Endothelial cell of umbilical vein (primary cell): ENCODE measurements at regions not wholly inside any gene's neighbourhood (a gene's known extent, or its start where the extent isn't known, plus 50 kb on each side); places are given as distances from the start of the nearest gene placed in this dataset.
A peak's percentile ranks its signal among the peaks of the same experiment; 100 is the strongest.

Source experiments
- BruUV-seq: library from RNA; stranded (reverse); fragments of 400-500 nt; replicated peaks from 2 replicates; lab custom pipeline; 2021; lab: Mats Ljungman, UMichigan
- CTCF ChIA-PET: fragments of 300-600, 350-600 bp; sonication (Branson Sonifier 250); formaldehyde crosslinking; loops from one replicate; lab custom pipeline; 2021; ENCODE audit warnings: antibody characterized with exemption, inconsistent platforms; lab: Charles Lee
- POLR2A ChIA-PET: fragments of 300-600, 350-600 bp; sonication (Branson Sonifier 250); formaldehyde crosslinking; loops from one replicate; lab custom pipeline; 2021; ENCODE audit warnings: antibody characterized with exemption, inconsistent platforms; lab: Charles Lee
- DNase-seq: peaks from one replicate; pipeline ENCODE4 v3.0.0-alpha.2; 2011; ENCODE audit warnings: low read depth, low spot score
- FAIRE-seq: peaks from 2 replicates; lab custom pipeline; 2011; peaks lifted over from hg19 to GRCh38; lab: Jason Lieb, UNC
- H2AFZ ChIP-seq: 2 replicates; pipeline ENCODE4 v1.6.0; 2012; ENCODE audit warnings: low read depth, low read length, control low read depth, inconsistent platforms
- H3K27ac ChIP-seq: 2 replicates; pipeline ENCODE4 v1.5.1; 2011; ENCODE audit warnings: low read depth, mild to moderate bottlenecking, control low read depth, low read length, moderate library complexity; ENCODE audit not compliant: insufficient read depth
- H3K27me3 ChIP-seq, 2 experiments: 2 replicates each; pipeline versions ENCODE4 v1.6.0 to v1.6.1; 2011; ENCODE audit warnings: low read length in 2 of 2, mixed read lengths in 1 of 2; ENCODE audit not compliant: control insufficient read depth in 2 of 2, insufficient read depth in 2 of 2
- H3K36me3 ChIP-seq, 2 experiments: 2 replicates in 1 of 2; 3 replicates in 1 of 2; pipeline ENCODE4 v1.5.1; 2011; ENCODE audit warnings: low read length in 2 of 2, mild to moderate bottlenecking in 1 of 2, moderate library complexity in 1 of 2; ENCODE audit not compliant: control insufficient read depth in 2 of 2, insufficient read depth in 2 of 2; ENCODE audit errors: extremely low read depth in 1 of 2
- H3K4me1 ChIP-seq: 3 replicates; pipeline ENCODE4 v1.5.1; 2011; ENCODE audit warnings: mild to moderate bottlenecking, low read length; ENCODE audit not compliant: control insufficient read depth, insufficient read depth; ENCODE audit errors: extremely low read depth
- H3K4me2 ChIP-seq: 2 replicates; pipeline ENCODE4 v1.6.1; 2011; ENCODE audit warnings: low read length, control low read depth, mixed read lengths; ENCODE audit not compliant: insufficient read depth
- H3K4me3 ChIP-seq, 3 experiments: fragments of 200-600 bp in 1 of 3; sonication (generic), shearing (Covaris generic) in 1 of 3; replicated peaks in 1 of 3; 2 replicates each; pipeline ENCODE4 v1.5.1; 2011 to 2016; ENCODE audit warnings: control low read depth in 3 of 3, low read length in 3 of 3, mild to moderate bottlenecking in 2 of 3, inconsistent platforms in 1 of 3, low read depth in 1 of 3, moderate library complexity in 1 of 3; ENCODE audit not compliant: insufficient read depth in 1 of 3
- H3K79me2 ChIP-seq: 2 replicates; pipeline ENCODE4 v1.6.0; 2012; ENCODE audit warnings: low read length, inconsistent platforms; ENCODE audit not compliant: control insufficient read depth, insufficient read depth
- H3K9ac ChIP-seq: replicated peaks from 2 replicates; pipeline ENCODE3; 2011; ENCODE audit warnings: low read length, control low read depth; ENCODE audit not compliant: insufficient read depth; ENCODE audit errors: extremely low read depth
- H3K9me1 ChIP-seq: replicated peaks from 3 replicates; pipeline ENCODE4 v1.6.0; 2011; ENCODE audit warnings: mild to moderate bottlenecking, low read length; ENCODE audit not compliant: control insufficient read depth, insufficient read depth; ENCODE audit errors: extremely low read depth
- H3K9me3 ChIP-seq: replicated peaks from 2 replicates; pipeline ENCODE4 v1.5.1; 2012; ENCODE audit warnings: low read length, inconsistent platforms; ENCODE audit not compliant: control insufficient read depth, insufficient read depth
- H4K20me1 ChIP-seq: replicated peaks from 2 replicates; pipeline ENCODE3; 2011; ENCODE audit warnings: mild to moderate bottlenecking, low read length; ENCODE audit not compliant: control insufficient read depth, insufficient read depth; ENCODE audit errors: extremely low read depth
- FOS ChIP-seq: IDR thresholded peaks from 2 replicates; pipeline ENCODE4 v1.6.1; 2011; ENCODE audit warnings: mild to moderate bottlenecking, low read length, moderate library complexity, borderline replicate concordance; ENCODE audit not compliant: insufficient read depth
- POLR2A ChIP-seq: IDR thresholded peaks from 2 replicates; pipeline ENCODE4 v1.6.1; 2012; ENCODE audit warnings: low read depth, mild to moderate bottlenecking, control low read depth, low read length
- dilution Hi-C: fragments of 300-500 bp; cut with MboI; formaldehyde crosslinking; loops from one replicate; pipeline ENCODE4 v1.15.0; 2019; ENCODE audit warnings: low sequenced_read_pairs; ENCODE audit not compliant: extremely low pct_ligation_motif_present
- intact Hi-C: fragments of 100-400 bp; cut with micrococcal nuclease; formaldehyde crosslinking; loops from one replicate; pipeline ENCODE4 v1.10.0; 2022

DNA sequence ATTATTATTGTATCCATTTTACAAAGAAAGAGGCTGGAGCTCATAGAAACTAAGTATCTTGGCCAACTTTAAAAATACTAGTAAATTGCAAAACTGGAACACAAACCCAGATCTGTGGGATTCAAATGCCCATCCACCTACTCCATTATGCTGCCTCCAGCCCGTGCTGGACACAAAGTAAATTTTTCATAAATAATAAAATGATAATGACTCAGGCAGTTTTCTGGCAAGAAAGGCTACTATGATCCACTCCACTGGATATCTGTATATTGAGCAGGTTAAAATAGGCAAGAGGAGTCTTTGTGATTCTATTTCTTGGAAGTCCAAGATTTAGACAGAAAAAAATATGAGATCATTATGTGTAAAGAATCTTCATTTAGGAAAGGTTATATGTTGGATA, 138.3 kb upstream of the DUSP10 start:
- H3K4me3 ChIP-seq = no peak overlapping the region
- no TSS peak for BruUV-seq
- POLR2A ChIA-PET = no interaction called here
- intact Hi-C loops = no loop called here
- no peaks in the 10 kb centered on the region for H3K9me3 ChIP-seq
- no peak for TF ChIP-seq POLR2A
- H3K4me1 ChIP-seq = no peaks in the 10 kb centered on the region
- FAIRE-seq (no peak), DNase-seq (no peak)
- CTCF ChIA-PET = no interaction called here
- H3K9me1 ChIP-seq = no peaks in the 10 kb centered on the region
- H4K20me1 ChIP-seq = no peaks in the 10 kb centered on the region
- dilution Hi-C loops = no loop called here
- H3K79me2 ChIP-seq = no peaks in the 10 kb centered on the region
- H2AFZ ChIP-seq = no peak overlapping the region
- no peak overlapping the region for H3K9ac ChIP-seq
- no peaks in the 10 kb centered on the region for H3K36me3 ChIP-seq
- no peak overlapping the region for H3K27ac ChIP-seq
- H3K27me3 ChIP-seq = no peaks in the 10 kb centered on the region
- no peak overlapping the region for H3K4me2 ChIP-seq

DNA sequence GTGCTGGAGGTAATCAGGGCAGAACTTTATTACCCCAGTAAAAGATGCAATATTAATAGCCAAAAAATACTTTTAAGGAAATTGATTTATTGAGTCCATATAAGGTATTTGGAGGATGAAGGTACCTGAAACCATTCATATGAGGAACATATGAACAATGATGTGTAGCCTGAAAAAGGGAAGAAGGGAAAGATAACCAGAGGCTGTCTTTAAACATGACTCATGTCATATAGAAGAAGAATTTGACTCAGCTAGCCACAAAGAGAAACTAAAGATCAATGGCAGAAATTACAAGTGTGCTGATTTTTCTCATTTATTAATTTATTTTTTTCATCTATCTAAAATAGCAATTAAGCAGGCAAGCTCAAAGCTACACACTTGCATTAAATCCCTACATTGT, 136.2 kb upstream of the DUSP10 start:
- H3K4me3 ChIP-seq = no peak overlapping the region
- no peak overlapping the region for H2AFZ ChIP-seq
- H3K4me1 ChIP-seq = no peaks in the 10 kb centered on the region
- no peaks in the 10 kb centered on the region for H3K27me3 ChIP-seq
- H3K4me2 ChIP-seq = no peak overlapping the region
- H3K79me2 ChIP-seq = no peaks in the 10 kb centered on the region
- no peaks in the 10 kb centered on the region for H4K20me1 ChIP-seq
- CTCF ChIA-PET = no interaction called here
- no TSS peak for BruUV-seq
- H3K9me1 ChIP-seq = no peaks in the 10 kb centered on the region
- H3K9me3 ChIP-seq = no peaks in the 10 kb centered on the region
- FAIRE-seq (no peak), DNase-seq (no peak)
- POLR2A ChIA-PET = no interaction called here
- TF ChIP-seq FOS = peak; percentile 8
- no peak for TF ChIP-seq POLR2A
- no peak overlapping the region for H3K27ac ChIP-seq
- no peak overlapping the region for H3K9ac ChIP-seq
- no peaks in the 10 kb centered on the region for H3K36me3 ChIP-seq
- dilution Hi-C loops (no loop called here), intact Hi-C loops (no loop called here)
